ENCODE measurements at regions not wholly inside any gene's neighbourhood (a gene's known extent, or its start where the extent isn't known, plus 50 kb on each side); places are given as distances from the start of the nearest gene placed in this dataset.

GRCh38 chr4:36719425-36719824 is 438.0 kb downstream of the DTHD1 start:
- DNase-seq (ENCODE audit: low read depth) = no peak

- no peak for DNase-seq (ENCODE audit: low read depth)
Measured at GRCh38 chr4:36722986-36723385, 441.6 kb downstream of the DTHD1 start.

- DNase-seq (ENCODE audit: low read depth) = no peak
Measured at GRCh38 chr4:36734334-36734733, 452.9 kb downstream of the DTHD1 start.

GRCh38 chr4:36737691-36738090 is 456.3 kb downstream of the DTHD1 start:
- no peak for DNase-seq (ENCODE audit: low read depth)

GRCh38 chr4:36740796-36741310 is 459.4 kb downstream of the DTHD1 start:
- DNase-seq (ENCODE audit: low read depth) = no peak

- DNase-seq (ENCODE audit: low read depth) = no peak
Measured at GRCh38 chr4:36747277-36748129, 466.1 kb downstream of the DTHD1 start.

GRCh38 chr4:36753048-36753447 is 471.6 kb downstream of the DTHD1 start:
- DNase-seq (ENCODE audit: low read depth) = no peak

- DNase-seq (ENCODE audit: low read depth) = no peak
Measured at GRCh38 chr4:36757580-36758311, 476.3 kb downstream of the DTHD1 start.

GRCh38 chr4:36758312-36759178 is 477.1 kb downstream of the DTHD1 start:
- no peak for DNase-seq (ENCODE audit: low read depth)

- DNase-seq (ENCODE audit: low read depth) = no peak
Measured at GRCh38 chr4:36761607-36762006, 480.2 kb downstream of the DTHD1 start.

GRCh38 chr4:36763814-36764213 is 480.7 kb upstream of the NWD2 start:
- no peak for DNase-seq (ENCODE audit: low read depth)

GRCh38 chr4:36767596-36767995 is 476.9 kb upstream of the NWD2 start:
- no peak for DNase-seq (ENCODE audit: low read depth)

GRCh38 chr4:36771411-36772153 is 473.0 kb upstream of the NWD2 start:
- no peak for DNase-seq (ENCODE audit: low read depth)

GRCh38 chr4:36772154-36772516 is 472.4 kb upstream of the NWD2 start:
- no peak for DNase-seq (ENCODE audit: low read depth)

- DNase-seq (ENCODE audit: low read depth) = no peak
Measured at GRCh38 chr4:36773467-36773866, 471.1 kb upstream of the NWD2 start.

GRCh38 chr4:36775544-36775943 is 469.0 kb upstream of the NWD2 start:
- DNase-seq (ENCODE audit: low read depth) = no peak

GRCh38 chr4:36779601-36780000 is 464.9 kb upstream of the NWD2 start:
- no peak for DNase-seq (ENCODE audit: low read depth)

- DNase-seq (ENCODE audit: low read depth) = no peak
Measured at GRCh38 chr4:36785973-36786372, 458.6 kb upstream of the NWD2 start.

GRCh38 chr4:36786519-36786918 is 458.0 kb upstream of the NWD2 start:
- no peak for DNase-seq (ENCODE audit: low read depth)

GRCh38 chr4:36794716-36795115 is 449.8 kb upstream of the NWD2 start:
- no peak for DNase-seq (ENCODE audit: low read depth)

- no peak for DNase-seq (ENCODE audit: low read depth)
Measured at GRCh38 chr4:36812149-36812548, 432.4 kb upstream of the NWD2 start.

- DNase-seq (ENCODE audit: low read depth) = no peak
Measured at GRCh38 chr4:36815536-36815935, 429.0 kb upstream of the NWD2 start.

Data from stimulated activated CD4-positive, alpha-beta T cell treated with anti-CD3 and anti-CD28 coated beads, Interleukin-2, amount 100 ng/mL, for 4 hours (primary cell).